ENCODE measurements at regions not wholly inside any gene's neighbourhood (a gene's known extent, or its start where the extent isn't known, plus 50 kb on each side); places are given as distances from the start of the nearest gene placed in this dataset.

- Mint-ChIP-seq H3K4me1 (no peaks in the 10 kb centered on the region), H3K27ac (no peak overlapping the region), H3K9me3 (no peaks in the 10 kb centered on the region), H3K36me3 (no peaks in the 10 kb centered on the region), H3K4me3 (no peak overlapping the region)
- ATAC-seq (no peak), DNase-seq (ENCODE audit: low spot score in 2 of 2) (no peak)
These were observed 818.7 kb downstream of the BCL11A start for GRCh38 chr2:59734743-59735142.

GRCh38 chr2:59733970-59734369 lies 819.5 kb downstream of the BCL11A start:
- Mint-ChIP-seq H3K4me1 (no peaks in the 10 kb centered on the region), H3K27ac (no peak overlapping the region), H3K36me3 (no peaks in the 10 kb centered on the region), H3K9me3 (no peaks in the 10 kb centered on the region), H3K4me3 (no peak overlapping the region)
- ATAC-seq (no peak), DNase-seq (ENCODE audit: low spot score in 2 of 2) (no peak)

- H3K27ac Mint-ChIP-seq, result no peak overlapping the region
- ATAC-seq, result no peak
- H3K9me3 Mint-ChIP-seq, result no peaks in the 10 kb centered on the region
- no peaks in the 10 kb centered on the region for H3K36me3 Mint-ChIP-seq
- DNase-seq (ENCODE audit: low spot score in 2 of 2), result no peak
- H3K4me1 Mint-ChIP-seq, result no peaks in the 10 kb centered on the region
- H3K4me3 Mint-ChIP-seq, result no peak overlapping the region
These were observed 819.9 kb downstream of the BCL11A start for GRCh38 chr2:59733567-59733930.

GRCh38 chr2:59732871-59733566 lies 820.4 kb downstream of the BCL11A start:
- Mint-ChIP-seq H3K4me3 (no peak overlapping the region), H3K27ac (no peak overlapping the region), H3K9me3 (no peaks in the 10 kb centered on the region), H3K36me3 (no peaks in the 10 kb centered on the region), H3K4me1 (no peaks in the 10 kb centered on the region)
- DNase-seq (ENCODE audit: low spot score in 2 of 2), result no peak
- no peak for ATAC-seq

- DNase-seq (ENCODE audit: low spot score in 2 of 2) (no peak), ATAC-seq (no peak)
- Mint-ChIP-seq H3K4me1 (no peaks in the 10 kb centered on the region), H3K9me3 (peaks cover 2% of the 10 kb centered on the region), H3K27ac (no peak overlapping the region), H3K4me3 (no peak overlapping the region), H3K36me3 (no peaks in the 10 kb centered on the region)
These were observed 826.3 kb downstream of the BCL11A start for GRCh38 chr2:59727121-59727590.

GRCh38 chr2:59726228-59727120 lies 827.0 kb downstream of the BCL11A start:
- peaks cover 2% of the 10 kb centered on the region for H3K9me3 Mint-ChIP-seq
- H3K27ac Mint-ChIP-seq, result no peak overlapping the region
- no peaks in the 10 kb centered on the region for H3K36me3 Mint-ChIP-seq
- no peak for ATAC-seq
- no peaks in the 10 kb centered on the region for H3K4me1 Mint-ChIP-seq
- H3K4me3 Mint-ChIP-seq, result no peak overlapping the region
- DNase-seq (ENCODE audit: low spot score in 2 of 2), result no peak

GRCh38 chr2:59724746-59725145 lies 828.7 kb downstream of the BCL11A start:
- ATAC-seq, result no peak
- no peak overlapping the region for H3K4me3 Mint-ChIP-seq
- H3K27ac Mint-ChIP-seq, result no peak overlapping the region
- no peak for DNase-seq (ENCODE audit: low spot score in 2 of 2)
- H3K36me3 Mint-ChIP-seq, result no peaks in the 10 kb centered on the region
- peaks cover 4% of the 10 kb centered on the region for H3K9me3 Mint-ChIP-seq
- H3K4me1 Mint-ChIP-seq, result no peaks in the 10 kb centered on the region

- Mint-ChIP-seq H3K36me3 (no peaks in the 10 kb centered on the region), H3K9me3 (peaks cover 8% of the 10 kb centered on the region), H3K4me3 (no peak overlapping the region), H3K4me1 (no peaks in the 10 kb centered on the region), H3K27ac (no peak overlapping the region)
- no peak for DNase-seq (ENCODE audit: low spot score in 2 of 2)
- ATAC-seq, result no peak
These were observed 833.1 kb downstream of the BCL11A start for GRCh38 chr2:59720296-59720866.

- Mint-ChIP-seq H3K9me3 (peaks cover 4% of the 10 kb centered on the region), H3K36me3 (no peaks in the 10 kb centered on the region), H3K4me3 (no peak overlapping the region), H3K4me1 (no peaks in the 10 kb centered on the region), H3K27ac (no peak overlapping the region)
- ATAC-seq (no peak), DNase-seq (ENCODE audit: low spot score in 2 of 2) (no peak)
These were observed 839.9 kb downstream of the BCL11A start for GRCh38 chr2:59713577-59713976.

GRCh38 chr2:59711121-59711520 lies 842.3 kb downstream of the BCL11A start:
- H3K4me1 Mint-ChIP-seq, result no peaks in the 10 kb centered on the region
- no peak overlapping the region for H3K27ac Mint-ChIP-seq
- H3K36me3 Mint-ChIP-seq, result no peaks in the 10 kb centered on the region
- DNase-seq (ENCODE audit: low spot score in 2 of 2) (no peak), ATAC-seq (no peak)
- no peak overlapping the region for H3K4me3 Mint-ChIP-seq
- no peaks in the 10 kb centered on the region for H3K9me3 Mint-ChIP-seq

- no peaks in the 10 kb centered on the region for H3K4me1 Mint-ChIP-seq
- no peak overlapping the region for H3K4me3 Mint-ChIP-seq
- no peak overlapping the region for H3K27ac Mint-ChIP-seq
- ATAC-seq (no peak), DNase-seq (ENCODE audit: low spot score in 2 of 2) (no peak)
- H3K36me3 Mint-ChIP-seq, result no peaks in the 10 kb centered on the region
- peaks cover 7% of the 10 kb centered on the region for H3K9me3 Mint-ChIP-seq
These were observed 846.7 kb downstream of the BCL11A start for GRCh38 chr2:59706729-59707128.

GRCh38 chr2:59703796-59704195 lies 849.7 kb downstream of the BCL11A start:
- Mint-ChIP-seq H3K4me1 (no peaks in the 10 kb centered on the region), H3K27ac (no peak overlapping the region), H3K4me3 (no peak overlapping the region), H3K36me3 (no peaks in the 10 kb centered on the region), H3K9me3 (peaks cover 7% of the 10 kb centered on the region)
- DNase-seq (ENCODE audit: low spot score in 2 of 2) (no peak), ATAC-seq (no peak)

- Mint-ChIP-seq H3K36me3 (no peaks in the 10 kb centered on the region), H3K4me1 (no peaks in the 10 kb centered on the region), H3K9me3 (peaks cover 7% of the 10 kb centered on the region), H3K27ac (no peak overlapping the region), H3K4me3 (no peak overlapping the region)
- no peak for DNase-seq (ENCODE audit: low spot score in 2 of 2)
- no peak for ATAC-seq
These were observed 851.4 kb downstream of the BCL11A start for GRCh38 chr2:59702026-59702425.

- Mint-ChIP-seq H3K9me3 (peaks cover 10% of the 10 kb centered on the region), H3K4me3 (no peak overlapping the region), H3K36me3 (no peaks in the 10 kb centered on the region), H3K27ac (no peak overlapping the region), H3K4me1 (no peaks in the 10 kb centered on the region)
- no peak for ATAC-seq
- no peak for DNase-seq (ENCODE audit: low spot score in 2 of 2)
These were observed 852.0 kb downstream of the BCL11A start for GRCh38 chr2:59701271-59701994.

- no peak for ATAC-seq
- DNase-seq (ENCODE audit: low spot score in 2 of 2), result no peak
- no peak overlapping the region for H3K27ac Mint-ChIP-seq
- H3K4me3 Mint-ChIP-seq, result no peak overlapping the region
- H3K4me1 Mint-ChIP-seq, result no peaks in the 10 kb centered on the region
- H3K36me3 Mint-ChIP-seq, result no peaks in the 10 kb centered on the region
- peaks cover 7% of the 10 kb centered on the region for H3K9me3 Mint-ChIP-seq
These were observed 859.3 kb downstream of the BCL11A start for GRCh38 chr2:59694176-59694575.
